ENCODE measurements at regions not wholly inside any gene's neighbourhood (a gene's known extent, or its start where the extent isn't known, plus 50 kb on each side); places are given as distances from the start of the nearest gene placed in this dataset.

DNA sequence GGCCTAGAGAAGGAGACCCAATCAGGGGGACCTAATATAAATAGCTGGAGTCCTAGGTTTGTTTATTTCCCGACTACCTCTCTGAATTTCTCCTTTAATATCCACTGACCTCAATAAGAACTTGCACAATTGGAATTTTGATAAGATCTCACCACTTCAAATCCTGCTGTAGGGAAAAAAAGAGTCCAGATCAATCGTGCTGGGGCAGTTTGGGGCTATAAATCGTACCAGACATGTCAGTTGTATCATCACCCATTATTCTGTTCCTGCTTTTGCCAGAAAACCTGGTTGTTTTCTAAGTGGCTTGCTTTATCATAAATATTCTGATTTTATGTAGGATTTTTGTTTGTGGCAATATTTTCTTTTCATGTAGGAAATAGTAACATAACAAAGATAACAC is 281.3 kb downstream of the DIPK2A start:
- Mint-ChIP-seq H3K4me3 (no peak overlapping the region), H3K27ac (no peak overlapping the region), H3K9me3 (no peaks in the 10 kb centered on the region), H3K4me1 (peaks cover 13% of the 10 kb centered on the region), H3K27me3 (ENCODE audit: low read depth) (peaks cover 16% of the 10 kb centered on the region), H3K36me3 (ENCODE audit: low read depth) (no peaks in the 10 kb centered on the region)
- TF ChIP-seq CTCF (IDR thresholded peaks at IDR 0.05; ENCODE audit: unreplicated experiment in 3 of 3), result no peak

DNA sequence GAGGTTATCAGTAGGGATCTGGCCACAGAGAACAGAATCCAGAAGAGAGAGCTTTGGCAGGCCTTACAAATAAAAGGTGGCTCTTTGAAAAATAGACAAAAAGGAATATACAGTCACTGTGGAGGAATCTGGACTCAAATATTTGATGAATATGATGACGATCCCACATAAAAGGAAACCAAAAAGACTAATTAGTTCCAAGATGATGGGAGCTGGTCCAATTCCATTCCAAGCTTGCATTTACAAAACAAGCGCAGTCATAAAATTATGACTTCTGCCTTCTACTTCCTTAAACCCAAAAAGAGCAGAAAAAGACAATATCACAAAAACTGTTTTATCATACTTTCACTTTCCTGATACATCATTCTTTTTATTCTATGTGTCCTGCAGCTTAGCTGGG is 285.8 kb downstream of the DIPK2A start:
- Mint-ChIP-seq H3K4me1 (peaks cover 18% of the 10 kb centered on the region), H3K27ac (peak overlapping the region; percentile 14 to 71 (median 53)), H3K4me3 (no peak overlapping the region), H3K27me3 (ENCODE audit: low read depth) (peaks cover 27% of the 10 kb centered on the region), H3K36me3 (ENCODE audit: low read depth) (no peaks in the 10 kb centered on the region), H3K9me3 (peaks cover 4% of the 10 kb centered on the region)
- TF ChIP-seq CTCF (IDR thresholded peaks at IDR 0.05; ENCODE audit: unreplicated experiment in 3 of 3), result no peak

- H3K27me3 Mint-ChIP-seq (ENCODE audit: low read depth), result peaks cover 15% of the 10 kb centered on the region
- H3K36me3 Mint-ChIP-seq (ENCODE audit: low read depth), result no peaks in the 10 kb centered on the region
- peaks cover 4% of the 10 kb centered on the region for H3K9me3 Mint-ChIP-seq
- no peak overlapping the region for H3K4me3 Mint-ChIP-seq
- no peak for TF ChIP-seq CTCF (IDR thresholded peaks at IDR 0.05; ENCODE audit: unreplicated experiment in 3 of 3)
- H3K27ac Mint-ChIP-seq, result no peak overlapping the region
- H3K4me1 Mint-ChIP-seq, result peaks cover 28% of the 10 kb centered on the region
Measured at GRCh38 chr3:144259267-144259666, 287.6 kb downstream of the DIPK2A start.

- Mint-ChIP-seq H3K27ac (peak overlapping the region; percentile 49 to 76 (median 64)), H3K27me3 (ENCODE audit: low read depth) (peaks cover 19% of the 10 kb centered on the region), H3K4me3 (no peak overlapping the region), H3K9me3 (peaks cover 4% of the 10 kb centered on the region), H3K4me1 (peaks cover 27% of the 10 kb centered on the region), H3K36me3 (ENCODE audit: low read depth) (no peaks in the 10 kb centered on the region)
- TF ChIP-seq CTCF (IDR thresholded peaks at IDR 0.05; ENCODE audit: unreplicated experiment in 3 of 3), result no peak
Measured at GRCh38 chr3:144263706-144264105, 292.1 kb downstream of the DIPK2A start.

DNA sequence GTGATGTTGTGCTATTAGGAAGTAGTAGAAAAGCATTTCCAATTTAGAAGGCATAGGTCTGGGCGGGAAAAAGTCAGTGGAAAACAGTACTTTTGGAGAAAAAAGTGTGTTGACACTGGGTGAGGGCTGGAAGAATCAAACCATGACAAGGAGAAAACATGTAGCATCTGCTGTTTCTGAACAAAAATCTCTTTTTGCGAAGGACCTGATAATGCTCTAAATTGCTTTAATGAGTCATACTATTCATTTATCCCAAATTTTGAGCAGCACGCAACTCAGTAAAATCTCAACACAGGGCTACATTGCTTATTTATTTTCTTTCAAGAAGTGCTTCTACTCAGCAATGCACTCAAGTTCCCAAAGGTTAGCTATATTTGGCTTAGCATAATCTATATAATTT is 292.7 kb downstream of the DIPK2A start:
- Mint-ChIP-seq H3K36me3 (ENCODE audit: low read depth) (no peaks in the 10 kb centered on the region), H3K4me1 (peaks cover 27% of the 10 kb centered on the region), H3K4me3 (no peak overlapping the region), H3K27ac (peak overlapping the region in 2 of 3 experiments; percentile 21 to 76), H3K27me3 (ENCODE audit: low read depth) (peaks cover 23% of the 10 kb centered on the region), H3K9me3 (peaks cover 4% of the 10 kb centered on the region)
- no peak for TF ChIP-seq CTCF (IDR thresholded peaks at IDR 0.05; ENCODE audit: unreplicated experiment in 3 of 3)

DNA sequence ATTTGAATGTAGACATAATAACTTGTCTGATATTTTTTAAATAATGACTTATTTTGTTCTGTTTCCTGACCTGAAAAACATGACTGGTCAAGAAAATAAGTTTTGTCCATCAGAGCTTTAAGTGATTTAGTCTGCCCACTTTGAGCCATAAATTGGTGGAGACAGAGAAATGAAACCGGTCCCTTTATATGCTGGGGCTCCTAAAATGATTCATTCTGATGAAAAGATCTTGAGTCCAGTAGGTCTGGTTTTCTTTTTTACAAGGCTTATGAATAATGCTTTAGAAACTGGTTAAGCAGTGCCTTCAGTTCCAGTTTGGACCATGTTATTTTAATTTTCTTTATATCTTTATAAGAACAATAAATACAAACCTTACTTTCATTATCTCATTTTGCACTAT is 293.2 kb downstream of the DIPK2A start:
- Mint-ChIP-seq H3K4me1 (peaks cover 27% of the 10 kb centered on the region), H3K9me3 (peaks cover 4% of the 10 kb centered on the region), H3K27me3 (ENCODE audit: low read depth) (peaks cover 23% of the 10 kb centered on the region), H3K4me3 (no peak overlapping the region), H3K36me3 (ENCODE audit: low read depth) (no peaks in the 10 kb centered on the region), H3K27ac (peak overlapping the region in 1 of 3 experiments; percentile 76)
- TF ChIP-seq CTCF (IDR thresholded peaks at IDR 0.05; ENCODE audit: unreplicated experiment in 3 of 3), result no peak
